GM19438 (cell line): ENCODE measurements at regions not wholly inside any gene's neighbourhood (a gene's known extent, or its start where the extent isn't known, plus 50 kb on each side); places are given as distances from the start of the nearest gene placed in this dataset.

Experiments
- ATAC-seq: cut with Tn5 transposase; IDR thresholded peaks from one replicate; pipeline ENCODE4 v1.9.1; 2021; ENCODE audit warnings: low read depth; ENCODE audit not compliant: unreplicated experiment

GRCh38 chr18:42437646-42438045 is 482.6 kb downstream of the PIK3C3 start:
- ATAC-seq: no peak

- no peak for ATAC-seq
Measured at GRCh38 chr18:42442656-42443055, 487.6 kb downstream of the PIK3C3 start.

- no peak for ATAC-seq
Measured at GRCh38 chr18:42444349-42444748, 489.3 kb downstream of the PIK3C3 start.

GRCh38 chr18:42445359-42445758 is 490.3 kb downstream of the PIK3C3 start:
- ATAC-seq: no peak

GRCh38 chr18:42446195-42446594 is 491.2 kb downstream of the PIK3C3 start:
- ATAC-seq: no peak

- ATAC-seq: no peak
Measured at GRCh38 chr18:42447688-42448087, 492.7 kb downstream of the PIK3C3 start.

- ATAC-seq: no peak
Measured at GRCh38 chr18:42458226-42458625, 503.2 kb downstream of the PIK3C3 start.

GRCh38 chr18:42459873-42460272 is 504.8 kb downstream of the PIK3C3 start:
- no peak for ATAC-seq

- no peak for ATAC-seq
Measured at GRCh38 chr18:42471885-42472284, 516.9 kb downstream of the PIK3C3 start.

- no peak for ATAC-seq
Measured at GRCh38 chr18:42473611-42474010, 518.6 kb downstream of the PIK3C3 start.

- ATAC-seq: no peak
Measured at GRCh38 chr18:42474577-42474976, 519.5 kb downstream of the PIK3C3 start.

GRCh38 chr18:42475157-42475556 is 520.1 kb downstream of the PIK3C3 start:
- no peak for ATAC-seq

GRCh38 chr18:42477267-42477666 is 522.2 kb downstream of the PIK3C3 start:
- ATAC-seq: no peak

GRCh38 chr18:42480441-42480840 is 525.4 kb downstream of the PIK3C3 start:
- ATAC-seq: no peak

- ATAC-seq: no peak
Measured at GRCh38 chr18:42484648-42485047, 529.6 kb downstream of the PIK3C3 start.

GRCh38 chr18:42486271-42486670 is 531.2 kb downstream of the PIK3C3 start:
- no peak for ATAC-seq

- ATAC-seq: no peak
Measured at GRCh38 chr18:42508683-42509296, 553.8 kb downstream of the PIK3C3 start.

- ATAC-seq: peak; percentile 80
Measured at GRCh38 chr18:42509750-42510415, 554.8 kb downstream of the PIK3C3 start.

- no peak for ATAC-seq
Measured at GRCh38 chr18:42510540-42510939, 555.5 kb downstream of the PIK3C3 start.

GRCh38 chr18:42513441-42513840 is 558.4 kb downstream of the PIK3C3 start:
- no peak for ATAC-seq

- no peak for ATAC-seq
Measured at GRCh38 chr18:42514512-42514911, 559.5 kb downstream of the PIK3C3 start.

GRCh38 chr18:42517896-42518295 is 562.9 kb downstream of the PIK3C3 start:
- no peak for ATAC-seq
